ENCODE measurements at regions not wholly inside any gene's neighbourhood (a gene's known extent, or its start where the extent isn't known, plus 50 kb on each side); places are given as distances from the start of the nearest gene placed in this dataset.

- no peak overlapping the region for H3K23ac ChIP-seq (ENCODE audit: insufficient read length)
- H3K27me3 ChIP-seq (replicated peaks in 1 of 4; ENCODE audit: control insufficient read depth in 3 of 4, extremely low read depth in 1 of 4, insufficient read depth in 3 of 4, low read length in 3 of 4), result no peaks in the 10 kb centered on the region
- no peak overlapping the region for H3K4me2 ChIP-seq (ENCODE audit: insufficient read depth in 1 of 2, low read depth in 2 of 2, low read length in 2 of 2)
- H4K8ac ChIP-seq (ENCODE audit: extremely low read depth, insufficient read depth, low read length), result no peak overlapping the region; the same call in 1 of the 2 replicates
- H3K79me1 ChIP-seq (ENCODE audit: low read depth, low read length), result no peaks in the 10 kb centered on the region
- no peak overlapping the region for H2AK5ac ChIP-seq (ENCODE audit: low read depth, low read length)
- H3K23me2 ChIP-seq (ENCODE audit: low read depth, low read length), result no peaks in the 10 kb centered on the region
- H2BK15ac ChIP-seq (ENCODE audit: low read length), result no peak overlapping the region
- no peak overlapping the region for H2BK20ac ChIP-seq (ENCODE audit: low read length)
- POLR2A ChIA-PET (ENCODE audit: partially characterized antibody), result no interaction called here
- H4K91ac ChIP-seq (replicated peaks; ENCODE audit: insufficient read length, low read length), result no peak overlapping the region
- no peak overlapping the region for H4K5ac ChIP-seq (ENCODE audit: insufficient read length, low read depth, low read length)
- H3K9ac ChIP-seq (replicated peaks in 1 of 4; ENCODE audit: extremely low read depth in 1 of 4, low read depth in 3 of 4, low read length in 3 of 4), result no peak overlapping the region
- no peak overlapping the region for H3K4me3 ChIP-seq (ENCODE audit: extremely low read depth in 1 of 4, insufficient read depth in 2 of 4, low read depth in 3 of 4, low read length in 4 of 4)
- no peaks in the 10 kb centered on the region for H4K20me1 ChIP-seq (replicated peaks in 1 of 2; ENCODE audit: control insufficient read depth in 1 of 2, insufficient read depth in 2 of 2, low read length in 2 of 2)
- 89% methylated on average over 13 of the region's 13 CpGs; no CpG with 5 or more reads in 1 of the 2 experiments for WGBS, 2 experiments (ENCODE audit: extremely low coverage in 1 of 2, insufficient coverage in 1 of 2, insufficient read length in 1 of 2, insufficient replicate concordance in 2 of 2, low coverage in 1 of 2, low lambda C conversion rate in 2 of 2, missing lambda C conversion rate in 1 of 2)
- no peaks in the 10 kb centered on the region for H3K79me2 ChIP-seq (ENCODE audit: control insufficient read depth in 1 of 2, insufficient read depth in 2 of 2, low read length in 2 of 2)
- H3K4ac ChIP-seq (replicated peaks; ENCODE audit: insufficient read length, low read depth, low read length), result no peak overlapping the region
- no peak overlapping the region for H2BK12ac ChIP-seq (ENCODE audit: low read depth, low read length)
- H3K27ac ChIP-seq (ENCODE audit: low read depth, low read length), result no peak overlapping the region
- H2BK5ac ChIP-seq (ENCODE audit: low read depth, low read length), result no peak overlapping the region
- DNase-seq (ENCODE audit: low read depth in 1 of 2, low spot score in 2 of 2) (no peak), FAIRE-seq (no peak)
- H3K14ac ChIP-seq (ENCODE audit: insufficient read length), result no peak overlapping the region
- no peak for TF ChIP-seq JUN (IDR thresholded peaks at IDR 0.05; ENCODE audit: low read depth, low read length)
- CTCF ChIA-PET (ENCODE audit: partially characterized antibody), result interaction anchor here (0.9 to 1.7 kb wide), 5 partner anchors 9 to 74 kb away, joined by 3 to 5 read pairs (median 4); no protein-coding TSS in a partner anchor
- no peak overlapping the region for H3K56ac ChIP-seq (replicated peaks; ENCODE audit: insufficient read length, low read depth, low read length)
- H2AFZ ChIP-seq (ENCODE audit: low read length), result no peak overlapping the region
- H3K9me3 ChIP-seq (ENCODE audit: insufficient read depth in 2 of 2, low read depth in 1 of 2, low read length in 1 of 2), result no peaks in the 10 kb centered on the region
- H2BK120ac ChIP-seq (replicated peaks; ENCODE audit: low read depth, low read length), result no peak overlapping the region
- H3K18ac ChIP-seq (ENCODE audit: extremely low read depth, low read length), result no peak overlapping the region
- H3K4me1 ChIP-seq (replicated peaks in 1 of 4; ENCODE audit: control insufficient read depth in 3 of 4, insufficient read depth in 4 of 4, low read length in 3 of 4), result peaks cover 0 to 5% (median 2%) of the 10 kb centered on the region in 4 experiments; a peak in 2 of 7 replicates
- no peaks in the 10 kb centered on the region for H3K36me3 ChIP-seq (ENCODE audit: control insufficient read depth in 2 of 4, insufficient read depth in 4 of 4, low read length in 3 of 4)
These were observed 290.3 kb downstream of the NSG2 start for GRCh38 chr5:174335682-174336364.
